DMS53 (cell line): ENCODE measurements at regions not wholly inside any gene's neighbourhood (a gene's known extent, or its start where the extent isn't known, plus 50 kb on each side); places are given as distances from the start of the nearest gene placed in this dataset.
A peak's percentile ranks its signal among the peaks of the same experiment; 100 is the strongest.

Source experiments
- DNase-seq: peaks from one replicate; lab custom pipeline; 2025; lab: John Stamatoyannopoulos, UW

DNA sequence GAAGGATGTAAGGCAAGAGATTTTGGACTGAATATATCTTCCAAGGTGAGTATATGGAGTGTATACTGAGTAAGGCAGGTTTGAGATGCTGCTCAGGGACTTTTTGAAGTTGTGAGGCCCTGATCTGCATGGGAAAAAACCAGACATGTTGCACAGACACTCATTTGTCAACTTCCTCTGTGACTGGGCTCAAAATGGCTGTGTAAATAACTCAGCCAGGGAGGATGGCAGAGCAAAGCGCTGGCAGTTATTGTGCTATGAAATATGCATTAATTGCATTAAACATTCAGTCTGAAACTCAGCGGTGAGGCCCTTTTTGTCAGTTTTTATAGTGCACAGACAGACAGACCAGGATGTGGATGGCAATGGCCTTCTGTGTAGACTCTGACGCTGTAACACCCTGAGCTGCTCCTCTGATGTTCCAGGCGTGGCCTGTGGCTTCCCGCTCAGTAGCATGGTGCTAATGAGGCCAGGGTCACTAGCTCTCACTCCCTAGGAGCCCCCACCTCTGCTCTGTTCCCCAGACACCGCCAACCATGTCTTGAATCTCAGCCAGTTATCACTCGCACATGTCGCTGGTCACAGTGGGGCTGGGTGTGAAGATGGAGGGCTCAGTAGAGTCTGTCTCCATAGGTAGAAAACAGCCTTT lies 307.0 kb upstream of the PROX1 start:
- peak; percentile 33 for DNase-seq

DNA sequence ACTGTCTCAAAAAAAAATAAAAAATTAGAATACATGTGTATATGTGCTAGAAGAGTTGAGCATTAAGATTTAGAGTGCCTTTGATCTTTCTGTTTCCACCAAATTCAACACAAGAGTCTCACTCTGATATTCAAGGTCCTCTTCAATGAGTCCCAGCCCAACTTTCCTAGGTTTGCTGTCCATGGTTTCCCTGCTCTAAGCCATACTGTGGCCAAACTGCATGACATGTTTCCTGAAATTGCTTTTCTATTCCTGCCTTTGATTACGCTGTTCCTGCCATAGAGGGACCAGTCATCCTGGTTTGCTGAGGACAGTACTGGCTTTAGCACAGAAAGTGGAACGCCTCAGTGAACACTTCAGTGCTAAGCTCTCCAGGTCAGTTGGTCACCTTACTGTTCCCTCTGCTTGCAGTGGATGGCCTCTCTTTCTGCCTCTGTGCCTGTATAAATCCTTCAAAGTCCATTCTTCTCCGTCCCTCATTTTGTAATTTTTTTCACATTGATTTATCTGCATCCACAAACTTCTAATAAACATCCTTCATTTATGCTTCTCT lies 305.9 kb upstream of the PROX1 start:
- no peak for DNase-seq

DNA sequence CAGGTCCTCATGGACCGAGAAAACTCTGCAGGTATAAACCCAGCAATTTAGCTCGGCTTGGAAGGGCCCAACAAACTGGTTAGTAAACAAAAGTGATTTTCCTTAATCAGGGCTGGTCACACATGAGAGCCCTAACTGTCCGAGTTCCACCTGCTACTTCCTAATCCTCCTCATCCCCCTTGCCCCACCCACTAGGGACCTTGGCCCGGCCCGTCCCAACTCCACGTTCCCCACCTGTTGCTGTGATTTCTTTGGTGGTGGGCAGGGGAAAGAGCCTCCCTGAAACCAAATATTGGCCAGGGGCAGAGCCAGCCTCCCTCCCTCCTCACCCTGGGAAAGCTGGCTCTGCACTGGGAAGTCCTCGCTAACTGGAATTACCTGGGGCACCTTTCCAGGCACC lies 304.2 kb upstream of the PROX1 start:
- no peak for DNase-seq

DNA sequence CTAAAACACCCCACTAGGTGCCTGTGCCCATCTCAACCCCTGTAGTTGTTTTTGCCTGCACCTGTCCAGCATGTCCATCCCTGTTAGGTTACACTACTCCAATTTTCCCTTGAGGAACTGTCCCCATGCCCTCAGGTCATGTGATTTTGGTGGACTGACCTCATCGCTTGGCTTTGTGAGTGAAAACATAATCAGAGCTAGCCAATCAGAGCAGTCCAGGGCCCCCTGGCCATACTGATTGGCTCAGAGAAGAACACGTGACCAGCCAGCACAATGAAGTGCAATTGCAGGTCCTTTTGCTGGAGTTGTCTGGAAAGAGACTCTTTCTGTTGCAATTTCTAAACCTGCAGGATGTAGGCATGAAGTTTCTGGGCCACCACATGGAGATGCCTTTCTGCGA lies 303.3 kb upstream of the PROX1 start:
- DNase-seq, result no peak

DNA sequence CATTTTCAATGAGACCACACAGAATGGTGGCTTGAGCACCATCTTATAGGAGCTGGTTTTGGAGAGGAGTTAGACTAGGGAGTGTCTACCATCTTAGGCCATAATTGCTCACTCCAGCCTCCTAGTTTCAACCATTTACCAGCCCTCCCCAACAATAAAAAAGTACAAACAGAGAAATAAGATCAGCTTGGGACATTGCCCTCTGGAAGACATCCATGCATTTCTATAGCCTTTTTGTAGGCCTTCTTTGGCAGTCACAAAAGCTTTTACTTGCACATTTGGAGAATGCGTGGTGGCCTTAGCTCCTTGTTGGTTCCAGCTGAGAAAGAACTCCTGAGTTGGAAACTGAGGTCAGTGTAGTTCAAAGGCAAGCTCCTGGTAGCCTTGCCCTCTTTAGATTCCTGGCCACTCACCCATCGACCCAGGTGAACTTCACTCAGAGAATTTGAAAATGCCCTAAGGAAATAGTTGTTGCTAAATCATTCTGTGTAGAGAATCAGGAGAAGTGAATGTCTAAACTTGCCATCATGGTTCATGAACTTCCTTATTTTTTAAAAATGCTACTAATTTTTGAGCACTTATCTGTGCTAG lies 301.7 kb upstream of the PROX1 start:
- DNase-seq, result no peak

DNA sequence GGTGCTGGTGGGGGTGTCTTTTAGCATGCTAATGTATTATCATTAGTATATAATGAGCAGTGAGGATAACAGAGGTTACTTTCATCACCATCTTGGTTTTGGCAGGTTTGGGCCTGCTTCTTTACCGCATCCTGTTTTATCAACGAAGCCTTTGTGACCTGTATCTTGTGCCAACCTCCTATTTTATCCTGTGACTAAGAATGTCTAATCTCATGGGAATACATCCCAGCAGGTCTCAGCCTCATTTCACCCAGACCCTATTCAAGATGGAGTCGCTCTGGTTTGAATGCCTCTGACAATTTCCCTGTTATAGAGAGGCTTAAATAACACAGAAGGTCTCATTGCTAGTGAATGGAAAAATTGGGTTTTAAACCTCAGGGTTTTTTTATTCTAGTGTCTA lies 300.8 kb upstream of the PROX1 start:
- no peak for DNase-seq

DNA sequence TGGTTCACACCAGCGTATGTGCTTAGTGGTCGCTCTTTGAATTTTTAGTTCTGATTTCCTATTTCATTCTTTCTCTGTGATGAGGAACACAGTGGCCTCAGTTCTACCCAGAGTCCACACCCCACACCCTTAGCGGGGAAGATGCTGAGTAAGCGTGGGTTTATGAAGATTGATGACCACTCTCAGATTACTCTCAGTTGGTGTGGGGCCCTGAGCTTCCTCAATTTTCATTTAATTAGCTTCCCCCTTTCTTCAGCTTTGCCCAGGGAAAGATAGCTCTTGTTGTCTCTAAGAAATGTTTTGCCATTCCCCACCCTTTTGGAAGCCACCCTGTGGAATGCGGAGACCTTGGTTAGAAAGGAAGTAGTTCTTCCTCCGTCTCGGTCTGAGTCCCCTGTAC lies 299.9 kb upstream of the PROX1 start:
- no peak for DNase-seq

DNA sequence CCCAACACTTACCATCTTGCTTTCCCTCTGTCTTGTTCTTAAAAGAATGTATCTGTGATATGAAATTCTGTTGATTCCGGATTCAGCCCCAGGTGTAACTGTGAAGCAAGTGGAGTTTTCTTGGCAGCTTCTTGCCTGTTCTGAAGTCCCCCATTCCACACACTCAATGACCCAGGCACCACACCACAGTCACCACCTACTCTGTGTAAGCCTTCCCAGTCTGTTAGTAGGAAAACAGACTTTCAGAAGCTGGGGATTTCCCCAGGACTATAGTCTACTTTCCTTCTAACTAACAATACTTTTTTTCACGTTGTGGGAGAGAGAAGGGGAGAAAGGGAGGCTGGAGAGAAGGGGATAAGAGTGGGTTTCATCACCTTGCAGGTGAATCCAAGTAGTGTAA lies 299.1 kb upstream of the PROX1 start:
- no peak for DNase-seq

DNA sequence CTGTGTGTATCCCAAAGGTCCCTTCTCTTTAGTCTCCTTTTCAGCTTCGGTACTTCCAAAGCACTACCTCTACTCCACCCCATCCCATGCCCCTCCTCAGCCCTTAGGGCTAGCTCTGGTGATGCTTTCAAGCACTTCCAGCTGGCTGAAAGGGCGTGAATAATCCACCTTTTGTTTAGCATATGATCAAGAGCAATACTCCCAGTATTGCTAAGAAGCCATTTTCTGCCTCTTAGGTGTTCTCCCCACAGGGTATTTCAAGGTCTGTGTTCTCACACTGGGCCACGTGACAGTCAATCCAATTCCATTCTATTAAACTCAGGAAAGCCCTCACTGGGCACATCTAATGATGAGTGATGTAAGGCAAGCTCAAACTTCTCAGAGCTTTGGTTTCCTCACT lies 298.5 kb upstream of the PROX1 start:
- DNase-seq, result no peak

DNA sequence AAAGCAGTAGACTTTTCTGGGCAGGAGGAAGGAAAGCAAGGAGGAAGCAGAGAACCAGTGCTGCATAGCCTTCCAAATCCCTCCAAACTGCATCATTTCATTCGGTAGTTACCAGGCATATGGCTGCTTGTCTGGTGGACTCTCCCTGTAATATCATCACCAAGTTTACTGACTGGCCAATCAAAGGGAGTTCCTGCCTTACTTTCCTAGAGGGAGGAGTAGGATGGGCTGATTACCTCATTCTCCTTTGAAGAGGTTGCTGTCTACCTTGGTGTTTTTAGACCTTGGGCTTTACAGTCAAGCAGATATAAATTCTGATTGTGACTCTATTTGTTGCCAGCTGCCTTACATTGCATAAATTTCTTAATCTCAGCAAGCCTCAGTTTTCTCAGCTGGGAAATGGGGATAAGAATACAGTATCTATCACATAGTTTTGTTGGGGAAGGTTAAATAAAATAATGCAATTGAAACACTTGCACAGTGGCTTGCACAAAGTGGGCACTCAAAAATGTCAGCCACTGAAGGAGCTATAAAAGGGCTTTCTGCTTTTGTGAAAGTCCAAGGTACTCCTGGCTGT lies 297.3 kb upstream of the PROX1 start:
- peak; percentile 49 for DNase-seq

DNA sequence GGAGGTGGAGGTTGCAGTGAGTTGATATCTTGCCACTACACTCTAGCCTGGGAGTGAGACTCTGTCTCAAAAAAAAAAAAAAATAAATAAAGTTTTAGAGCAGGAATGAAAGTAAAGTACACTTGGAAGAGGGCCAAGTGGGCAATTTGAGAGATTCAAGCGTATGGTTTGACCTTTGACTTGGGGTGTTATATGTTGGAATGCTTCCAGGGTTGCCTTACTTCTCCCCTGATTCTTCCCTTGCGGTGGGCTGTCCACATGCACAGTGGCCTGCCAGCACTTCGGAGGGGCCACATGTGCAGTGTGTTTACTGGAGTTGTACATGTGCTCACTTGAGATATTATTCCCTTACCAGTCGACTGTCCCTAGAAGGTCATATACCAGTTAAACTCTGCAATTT lies 295.5 kb upstream of the PROX1 start:
- DNase-seq, result no peak

DNA sequence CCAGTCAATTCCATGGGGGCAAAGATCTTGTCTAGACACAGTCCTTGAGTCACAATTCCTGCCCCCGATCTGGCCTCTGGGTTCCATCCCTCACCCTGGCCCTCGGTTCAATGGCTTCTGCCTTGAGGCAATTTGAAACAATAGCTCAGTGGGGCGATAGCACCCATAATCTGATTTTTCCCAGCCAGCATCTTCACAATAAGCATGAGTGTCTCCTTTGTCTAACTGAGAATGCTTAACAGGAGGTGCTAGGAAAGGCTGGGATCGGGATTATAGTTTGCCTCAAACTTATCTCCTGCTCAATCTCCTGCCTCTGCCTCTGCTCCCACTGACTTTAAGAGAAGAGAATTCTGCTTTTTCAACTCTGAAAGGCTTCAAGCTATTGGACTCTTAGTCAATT lies 293.9 kb upstream of the PROX1 start:
- DNase-seq, result no peak

DNA sequence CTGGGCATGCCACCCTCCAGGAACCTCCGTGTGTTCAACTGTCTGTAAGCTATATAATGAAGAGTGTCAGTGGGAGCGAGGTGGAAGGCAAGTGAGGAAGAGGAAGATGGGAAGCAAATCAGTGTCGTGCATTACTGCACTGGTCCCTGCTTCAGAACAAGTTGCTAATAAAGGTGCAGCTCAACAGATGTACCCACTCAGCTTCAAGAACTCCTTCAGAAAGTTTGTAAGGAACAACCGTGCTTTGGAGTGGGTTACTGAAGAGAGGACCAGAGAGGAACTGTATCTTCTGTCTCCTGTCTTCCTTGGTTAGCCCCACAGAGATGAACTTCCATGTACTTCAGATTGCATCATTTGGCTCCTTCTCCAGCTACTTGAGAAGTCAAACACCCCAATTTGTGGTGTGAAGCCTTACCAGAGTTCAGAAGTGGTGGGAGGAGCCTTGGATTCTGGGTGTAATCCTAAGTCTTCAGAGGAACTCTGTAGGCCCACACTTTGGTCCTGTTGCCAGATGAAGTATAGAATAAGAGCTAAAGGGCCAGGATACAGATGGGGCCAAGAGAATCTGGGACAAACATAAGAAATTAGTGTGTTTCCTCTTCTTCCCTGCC lies 290.5 kb upstream of the PROX1 start:
- DNase-seq, result no peak

DNA sequence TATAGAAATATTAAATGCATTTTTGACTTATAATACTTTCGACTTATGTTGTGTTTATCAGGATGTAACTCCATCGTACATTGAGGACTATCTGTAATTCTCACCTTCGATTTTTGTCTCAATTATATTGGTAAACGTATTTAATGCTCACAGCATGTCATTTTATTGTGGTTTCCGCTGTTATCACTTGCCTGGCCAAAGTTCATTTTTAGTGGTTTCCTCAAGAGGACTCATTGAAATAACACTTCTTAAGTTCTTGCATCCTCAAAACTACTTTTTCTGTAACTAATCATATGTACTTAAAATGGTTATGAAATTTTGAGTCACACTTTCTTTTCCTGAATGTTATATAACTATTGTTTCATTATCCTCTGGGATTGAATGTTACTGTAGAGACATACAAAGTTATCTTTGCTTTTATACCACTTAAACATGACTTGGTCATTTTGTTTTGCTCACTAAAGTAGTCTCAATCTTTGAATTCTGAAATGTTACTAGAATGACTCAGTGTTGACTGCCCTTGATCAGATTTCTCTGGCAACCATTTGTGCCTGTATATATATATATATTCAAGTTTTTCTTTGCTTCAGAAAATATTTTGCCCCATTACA lies 289.6 kb upstream of the PROX1 start:
- no peak for DNase-seq

DNA sequence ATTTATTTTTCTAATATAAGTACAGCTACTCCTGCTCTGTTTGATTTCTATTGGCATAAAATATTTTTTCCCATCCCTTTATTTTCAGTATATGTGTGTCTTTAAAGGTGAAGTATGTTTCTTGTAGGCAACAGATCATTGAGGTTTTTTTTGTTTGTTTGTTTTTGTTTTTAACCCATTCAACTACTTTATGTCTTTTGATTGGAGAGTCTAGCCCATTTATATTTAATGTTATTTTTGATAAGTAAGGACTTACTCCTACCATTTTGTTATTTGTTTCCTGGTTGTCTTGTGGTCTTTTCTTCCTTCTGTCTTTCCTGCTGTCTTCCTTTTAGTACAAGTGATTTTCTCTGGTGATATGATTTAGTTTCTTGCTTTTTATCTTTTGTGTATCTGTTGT lies 285.1 kb upstream of the PROX1 start:
- no peak for DNase-seq

DNA sequence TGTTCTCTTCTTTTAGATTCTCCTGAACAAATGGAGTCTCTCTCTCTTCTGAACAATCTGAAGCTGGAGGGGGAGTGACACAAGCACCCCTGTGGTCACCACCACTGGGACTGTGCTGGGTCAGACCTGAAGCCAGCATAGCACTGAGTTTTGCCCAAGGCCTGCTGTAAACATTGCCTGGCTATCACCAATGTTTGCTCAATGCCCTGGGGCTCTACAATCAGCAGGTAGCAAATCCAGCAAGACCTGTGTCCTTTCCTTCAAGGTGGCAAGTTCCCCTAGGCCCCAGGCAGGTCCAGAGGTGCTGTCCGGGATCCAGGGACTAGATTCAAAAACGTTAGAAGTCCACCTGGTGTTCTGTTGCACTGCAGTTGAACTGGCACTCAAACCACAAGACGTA lies 282.8 kb upstream of the PROX1 start:
- DNase-seq, result no peak

DNA sequence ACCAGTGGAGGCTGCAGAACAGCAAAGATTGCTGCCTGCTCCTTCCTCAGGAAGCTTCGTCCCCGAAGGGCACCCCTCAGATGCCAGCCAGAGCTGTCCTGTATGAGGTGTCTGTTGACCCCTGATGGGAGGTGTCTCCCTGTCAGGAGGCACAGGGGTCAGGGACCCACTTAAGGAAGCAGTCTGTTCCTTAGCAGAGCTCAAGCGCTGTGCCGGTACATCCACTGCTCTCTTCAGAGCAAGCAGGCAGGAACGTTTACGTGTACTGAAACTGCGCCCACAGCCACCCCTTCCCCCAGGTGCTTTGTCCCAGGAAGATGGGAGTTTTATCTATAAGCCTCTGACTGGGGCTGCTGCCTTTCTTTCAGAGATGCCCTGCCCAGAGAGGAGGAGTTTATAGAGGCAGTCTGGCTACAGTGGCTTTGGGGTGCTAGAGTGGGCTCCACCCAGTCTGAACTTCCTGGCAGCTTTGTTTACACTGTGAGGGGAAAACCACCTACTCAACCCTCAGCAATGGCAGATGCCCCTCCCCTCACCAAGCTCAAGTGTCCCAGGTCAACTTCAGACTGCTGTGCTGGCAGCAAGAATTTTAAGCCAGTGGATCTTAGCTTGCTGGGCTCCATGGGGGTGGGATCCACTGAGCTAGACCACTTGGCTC lies 275.8 kb upstream of the PROX1 start:
- peak; percentile 60 for DNase-seq

DNA sequence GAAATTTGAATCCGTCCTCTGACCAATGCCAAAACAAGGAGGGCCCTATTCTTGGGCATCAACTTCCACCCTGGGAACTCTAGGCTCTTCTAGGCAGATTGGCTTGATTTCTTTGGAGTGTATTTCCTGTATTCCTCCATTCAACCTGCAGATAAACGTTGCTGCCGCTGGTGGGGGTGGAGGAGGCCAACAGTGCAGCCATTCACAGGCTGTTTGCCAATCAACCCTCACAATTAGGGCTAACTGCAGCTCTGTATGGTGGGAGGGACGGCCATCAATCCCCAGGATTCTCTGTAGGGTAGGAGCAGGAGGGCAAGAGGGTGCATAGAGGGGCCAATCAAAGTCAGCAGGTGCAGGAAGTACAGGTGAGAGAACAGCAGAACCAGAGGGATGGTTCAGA lies 273.1 kb upstream of the PROX1 start:
- DNase-seq, result peak; percentile 57

DNA sequence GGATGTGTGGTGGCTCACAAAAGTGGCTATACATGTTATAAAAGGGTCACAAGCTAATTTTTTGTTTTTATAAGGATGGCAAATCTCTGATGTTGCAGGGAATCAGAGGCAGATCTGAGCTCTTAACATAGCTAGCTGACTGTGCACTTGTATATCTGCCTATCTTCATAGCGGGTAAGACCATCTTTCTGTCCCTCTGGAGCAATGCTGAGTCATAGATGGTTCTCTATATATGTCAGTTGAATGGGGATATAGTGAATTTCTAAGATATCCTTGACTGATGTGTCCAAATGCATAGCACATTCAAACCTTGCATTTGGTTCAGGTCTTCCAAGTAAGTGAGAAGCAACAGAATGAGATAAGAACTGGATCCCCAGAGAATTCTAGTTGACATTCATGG lies 272.6 kb upstream of the PROX1 start:
- DNase-seq, result peak; percentile 31

DNA sequence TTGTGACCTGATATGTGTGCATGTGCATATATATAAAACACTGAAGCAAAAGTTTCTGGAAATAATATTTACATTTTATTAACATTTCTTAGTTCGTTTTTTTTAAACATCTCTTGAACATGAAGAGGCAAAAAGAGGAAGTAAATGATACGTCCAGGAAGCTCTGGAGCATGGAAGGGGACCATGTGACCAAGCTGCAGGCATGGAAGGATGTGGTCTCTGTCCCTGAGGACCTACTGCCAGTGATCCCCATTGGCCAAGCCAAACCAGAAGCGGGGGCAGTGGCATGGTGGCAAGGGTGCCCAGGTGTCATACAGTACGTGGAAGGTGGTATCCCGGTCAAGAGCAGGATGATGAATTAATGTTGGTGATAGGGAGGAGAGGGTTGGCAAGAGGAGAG lies 268.3 kb upstream of the PROX1 start:
- no peak for DNase-seq

DNA sequence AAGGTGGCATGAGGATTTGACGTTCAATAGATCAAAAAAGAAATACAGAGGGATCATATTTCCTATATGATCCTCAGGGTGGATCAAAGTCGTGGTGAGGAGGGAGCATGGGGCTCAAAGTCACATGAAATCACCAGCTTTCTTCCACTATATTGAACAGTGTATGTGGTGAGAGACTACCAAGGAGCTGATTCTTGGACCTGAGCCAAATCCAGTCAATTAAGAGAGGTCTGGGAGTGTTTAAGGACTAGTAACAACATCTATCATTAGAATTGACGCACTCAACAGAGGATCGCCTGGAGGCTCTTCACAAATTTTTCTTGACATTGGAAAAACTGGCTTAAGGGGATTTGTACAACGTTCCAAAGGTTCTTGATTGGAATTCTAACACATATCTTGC lies 267.7 kb upstream of the PROX1 start:
- DNase-seq, result no peak

DNA sequence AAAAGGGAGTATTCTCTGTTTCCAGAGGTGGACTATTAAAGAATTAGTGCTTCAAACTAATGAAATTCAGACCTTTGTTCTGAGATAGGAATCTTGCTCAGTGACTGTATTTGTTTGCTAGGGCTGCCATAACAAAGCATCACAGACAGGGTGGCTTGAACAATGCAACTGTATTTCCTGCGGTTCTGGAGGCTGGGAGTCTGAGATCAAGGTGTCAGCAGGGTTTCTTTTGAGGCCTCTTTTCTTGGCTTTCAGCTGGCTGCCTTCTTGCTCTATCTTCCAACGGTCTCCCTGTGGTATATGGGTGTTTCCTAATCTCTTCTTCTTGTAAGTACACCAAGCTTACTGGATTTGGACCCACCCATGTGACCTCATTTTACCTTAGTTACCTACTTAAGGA lies 264.6 kb upstream of the PROX1 start:
- no peak for DNase-seq
